ENCODE measurements at regions not wholly inside any gene's neighbourhood (a gene's known extent, or its start where the extent isn't known, plus 50 kb on each side); places are given as distances from the start of the nearest gene placed in this dataset.
A peak's percentile ranks its signal among the peaks of the same experiment; 100 is the strongest.

GRCh38 chr2:145137211-145137610 lies 617.3 kb upstream of the ZEB2 start:
- DNase-seq = no peak

DNA sequence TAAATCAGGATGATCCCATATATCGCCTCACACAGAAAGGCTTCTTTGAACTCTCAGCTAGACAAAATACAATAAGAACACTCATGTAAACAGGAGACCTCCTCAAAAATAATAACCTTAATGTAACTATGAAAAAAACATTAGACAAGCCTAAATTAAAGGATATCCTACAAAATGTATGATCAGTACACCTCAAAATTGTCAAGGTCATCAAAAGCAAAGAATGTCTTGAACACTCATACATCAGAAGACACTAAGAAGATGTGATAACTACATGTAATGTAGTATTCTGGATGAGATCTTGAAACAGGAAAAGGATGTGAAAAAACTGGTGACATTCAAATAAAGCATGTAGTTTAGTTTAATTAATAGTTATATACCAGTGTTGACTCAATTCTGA lies 616.8 kb upstream of the ZEB2 start:
- no peak for DNase-seq

DNA sequence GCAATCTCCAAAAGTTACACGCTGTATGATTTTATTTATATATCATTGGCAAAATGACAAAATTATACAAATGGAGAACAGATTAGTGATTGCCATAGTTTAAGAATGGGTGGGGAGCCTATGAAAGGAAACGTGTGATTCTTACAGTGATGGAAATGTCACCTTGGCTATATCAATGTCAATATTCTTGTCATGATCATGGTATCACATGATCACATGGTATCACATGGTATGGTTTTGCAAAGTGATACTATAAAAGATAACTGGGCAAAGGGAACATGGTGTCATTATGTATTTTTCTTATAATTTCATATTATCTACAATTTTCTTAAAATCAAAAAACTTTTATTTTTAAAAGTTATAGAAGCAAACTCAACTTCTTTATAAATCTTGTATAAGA lies 606.2 kb upstream of the ZEB2 start:
- DNase-seq = no peak

- no peak for DNase-seq
Observed at GRCh38 chr2:145124085-145124484, 604.2 kb upstream of the ZEB2 start.

DNA sequence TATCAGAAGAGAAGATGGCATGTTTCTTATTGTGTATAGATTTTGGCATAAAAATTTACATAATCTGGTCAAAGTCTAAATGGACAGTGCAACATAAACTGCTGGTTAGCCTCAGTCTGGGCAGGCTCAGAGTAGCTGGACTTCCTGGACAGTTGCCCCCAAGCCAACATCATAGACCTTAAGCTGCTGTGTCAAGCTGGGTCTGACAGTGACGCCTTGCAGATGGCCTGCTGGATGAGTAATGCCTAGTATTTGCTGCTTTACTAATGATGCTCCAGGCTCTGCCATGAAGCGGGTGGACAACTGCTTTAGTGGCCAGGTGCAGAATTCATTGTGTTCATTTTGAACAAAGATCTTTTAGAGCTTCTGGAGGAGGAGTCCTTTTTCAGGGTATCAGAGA lies 603.7 kb upstream of the ZEB2 start:
- DNase-seq = no peak

DNA sequence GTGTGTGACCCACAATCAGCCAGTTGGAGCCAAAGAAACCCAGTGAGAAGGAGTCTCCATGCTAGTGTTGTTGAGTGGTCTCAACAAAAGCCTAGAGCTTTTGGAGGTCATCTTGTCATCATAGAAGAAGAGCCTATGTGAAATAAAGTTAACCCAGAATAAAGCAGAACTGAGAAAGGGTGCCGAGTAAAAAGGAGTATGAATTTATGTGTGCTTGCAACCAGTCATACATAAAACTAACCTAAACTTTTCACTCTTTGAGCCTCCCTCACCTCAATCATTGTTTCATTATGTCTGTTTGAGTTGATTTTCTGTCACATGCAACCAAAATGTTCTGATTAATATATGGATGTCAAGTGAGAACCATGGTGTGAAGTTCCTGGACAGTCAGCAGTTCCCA lies 599.3 kb upstream of the ZEB2 start:
- DNase-seq = no peak

DNA sequence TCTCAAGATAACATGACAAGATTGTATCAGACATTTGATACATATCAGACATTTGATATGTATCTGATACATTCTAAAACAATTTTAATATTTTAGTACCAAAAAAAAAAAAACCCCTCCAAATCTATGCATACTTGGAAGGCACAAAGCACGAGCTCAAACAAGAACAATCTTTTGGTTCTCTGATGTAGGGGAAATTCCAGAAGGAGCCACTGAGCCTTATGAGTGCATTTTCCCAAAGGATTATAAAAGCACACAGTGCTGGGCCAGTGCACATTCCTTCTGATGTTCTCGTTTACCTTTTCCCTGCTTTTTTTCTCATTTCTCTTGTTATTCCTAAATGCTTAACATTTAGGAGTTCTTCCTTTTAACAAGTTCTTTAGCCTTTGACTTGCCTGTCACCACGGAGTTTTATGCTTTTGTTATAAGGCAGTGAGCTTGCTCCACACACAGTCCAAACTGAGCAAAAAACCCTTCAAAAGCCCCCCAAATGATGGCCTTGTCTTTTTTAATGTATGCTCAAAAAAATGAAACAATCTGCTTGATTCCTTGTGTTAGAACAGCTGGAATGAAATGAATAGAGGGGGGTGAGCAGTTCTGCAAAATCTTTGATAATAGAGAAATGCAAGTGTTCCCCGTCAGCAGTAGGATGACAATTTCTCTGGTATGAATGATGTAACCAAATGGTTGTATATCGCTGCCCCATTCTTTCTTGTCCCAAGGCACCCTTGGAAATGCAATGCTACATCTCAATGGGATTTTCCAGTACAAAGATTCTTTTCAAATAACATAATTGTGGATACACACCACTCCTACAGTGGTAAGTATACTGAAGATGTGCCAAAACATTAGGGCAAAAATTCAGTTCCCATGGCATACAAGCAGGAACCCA lies 597.2 kb upstream of the ZEB2 start:
- DNase-seq = no peak

DNA sequence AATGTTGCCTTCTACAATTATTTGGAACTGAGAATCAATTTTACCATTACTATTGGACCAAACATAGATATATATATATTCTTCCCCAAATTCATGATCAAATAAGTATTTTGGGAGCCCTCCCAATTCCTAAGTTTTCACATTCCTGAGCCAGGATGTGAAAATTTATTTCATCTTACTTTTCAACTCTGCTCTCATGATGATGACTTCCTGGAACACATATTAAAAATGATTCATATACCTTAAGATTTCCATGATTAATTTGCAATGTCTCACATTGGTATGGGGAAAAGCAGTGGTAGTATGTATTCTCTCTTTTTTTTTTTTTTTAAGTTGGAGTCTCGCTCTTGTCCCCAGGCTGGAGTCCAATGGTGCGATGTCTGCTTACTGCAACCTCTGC lies 596.1 kb upstream of the ZEB2 start:
- DNase-seq = no peak

DNA sequence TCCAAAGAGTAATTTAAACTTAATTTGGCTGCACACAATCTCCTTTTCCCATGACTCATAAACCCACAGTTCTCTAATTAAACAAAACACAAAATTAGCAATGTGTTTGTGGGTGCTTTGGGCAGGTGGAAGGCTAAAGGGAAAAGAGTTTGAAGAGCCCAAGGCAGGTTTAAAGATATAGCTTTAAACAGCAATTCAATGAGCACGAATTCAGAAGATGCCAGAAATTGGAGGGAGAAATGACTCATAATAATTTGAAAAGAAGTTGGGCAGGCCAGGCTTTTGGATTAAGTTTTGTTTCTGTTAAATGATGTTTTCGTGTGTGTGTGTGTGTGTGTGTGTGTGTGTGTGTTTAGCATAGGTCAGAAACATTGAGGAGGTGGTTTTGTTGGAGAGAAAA lies 594.8 kb upstream of the ZEB2 start:
- DNase-seq = no peak

- DNase-seq = no peak
Observed at GRCh38 chr2:145112467-145112866, 592.5 kb upstream of the ZEB2 start.

DNA sequence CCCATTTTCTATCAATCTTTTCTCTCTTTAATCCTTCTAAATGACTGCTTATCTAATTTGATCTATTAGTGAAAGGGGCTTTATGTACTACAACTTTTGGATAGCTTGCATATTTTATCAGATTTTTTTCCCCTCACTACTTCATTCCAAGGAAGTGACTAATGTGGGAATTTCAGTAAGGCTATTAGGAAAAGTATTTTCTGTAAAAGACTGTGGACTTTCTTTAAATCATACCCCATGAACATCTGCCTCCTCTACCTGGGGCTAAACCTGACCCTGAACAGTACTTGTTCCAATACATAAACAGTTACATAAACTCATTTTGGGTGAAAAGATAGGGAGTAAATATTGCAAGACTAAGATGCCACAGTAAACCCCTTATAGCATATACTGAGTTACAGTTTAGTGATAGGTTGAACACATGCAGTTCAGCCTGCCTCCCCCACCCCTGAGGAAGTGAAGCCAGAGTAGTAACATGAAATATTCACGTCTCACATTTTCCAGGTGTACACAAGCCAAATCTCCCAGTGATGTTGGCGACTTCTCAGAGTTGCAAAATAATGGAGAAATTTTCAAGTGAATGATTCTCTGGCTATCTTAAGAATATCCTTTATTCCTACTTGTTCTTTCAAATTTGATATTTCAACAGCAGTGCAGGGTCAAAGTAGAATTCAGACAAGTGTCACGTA lies 590.9 kb upstream of the ZEB2 start:
- no peak for DNase-seq

- no peak for DNase-seq
Observed at GRCh38 chr2:145108959-145109710, 589.2 kb upstream of the ZEB2 start.

DNA sequence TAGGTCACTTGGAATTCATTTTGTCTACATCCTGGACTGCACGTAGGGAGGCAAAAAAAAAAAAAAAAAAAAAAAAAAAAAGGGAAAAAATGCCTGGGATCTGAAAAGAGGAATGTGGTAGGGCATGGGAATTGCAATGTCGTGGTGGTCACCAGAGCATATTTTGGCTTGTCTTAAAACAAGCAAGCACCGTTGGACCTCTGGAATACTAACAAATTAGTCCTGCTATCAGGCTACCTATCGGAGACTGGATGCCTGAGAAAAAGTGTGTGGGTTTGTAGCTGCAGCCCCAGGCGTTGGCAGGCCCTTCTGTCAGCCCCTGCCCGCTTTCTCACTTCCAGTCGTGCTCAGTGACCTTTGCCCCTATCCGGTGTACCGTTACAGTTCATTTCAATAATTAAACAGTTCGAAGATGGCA lies 588.5 kb upstream of the ZEB2 start:
- no peak for DNase-seq

DNA sequence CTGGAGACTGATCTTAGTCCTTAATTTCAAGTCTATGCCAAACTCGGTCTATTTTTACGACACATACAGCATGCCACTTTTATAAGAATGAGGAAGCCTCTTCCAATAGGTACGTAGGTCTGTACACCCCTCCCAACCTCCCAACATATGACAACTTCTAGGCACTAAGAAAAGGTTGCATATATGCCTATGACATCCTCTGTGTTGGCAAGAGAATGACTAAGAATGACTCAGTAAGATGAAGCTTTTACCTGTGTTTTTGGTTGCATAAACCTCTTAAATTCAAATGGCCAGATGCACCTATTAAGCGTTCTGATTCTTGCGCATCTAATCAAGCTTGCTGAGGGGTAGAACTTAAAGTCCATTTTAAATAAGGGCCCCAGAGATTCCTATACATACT lies 586.4 kb upstream of the ZEB2 start:
- no peak for DNase-seq

GRCh38 chr2:145102706-145103105 lies 582.8 kb upstream of the ZEB2 start:
- peak in 1 of 2 donors; percentile 8 for DNase-seq

DNA sequence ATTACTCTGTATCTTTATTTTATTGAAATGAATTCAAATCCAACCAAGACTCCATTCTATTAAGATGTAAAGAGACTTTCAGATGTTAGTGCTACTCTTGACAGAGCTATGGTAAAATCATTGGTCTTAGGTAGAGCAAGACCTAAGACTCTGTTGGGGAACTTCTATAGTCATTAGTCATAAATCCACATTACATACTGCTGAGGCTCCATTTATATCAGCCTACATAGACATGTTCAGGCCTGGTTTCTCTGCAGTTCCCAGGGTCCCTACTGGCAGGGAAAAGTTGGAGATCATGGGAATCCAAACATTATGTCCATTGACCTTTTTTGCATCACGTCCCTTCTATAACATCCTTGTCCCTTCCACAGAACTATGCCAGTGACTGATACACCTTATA lies 580.4 kb upstream of the ZEB2 start:
- DNase-seq = no peak

- DNase-seq = no peak
Observed at GRCh38 chr2:145096582-145096981, 576.7 kb upstream of the ZEB2 start.

- peak; percentile 59 to 61 for DNase-seq
Observed at GRCh38 chr2:145095641-145096435, 575.9 kb upstream of the ZEB2 start.

GRCh38 chr2:145094370-145094769 lies 574.5 kb upstream of the ZEB2 start:
- DNase-seq = no peak

DNA sequence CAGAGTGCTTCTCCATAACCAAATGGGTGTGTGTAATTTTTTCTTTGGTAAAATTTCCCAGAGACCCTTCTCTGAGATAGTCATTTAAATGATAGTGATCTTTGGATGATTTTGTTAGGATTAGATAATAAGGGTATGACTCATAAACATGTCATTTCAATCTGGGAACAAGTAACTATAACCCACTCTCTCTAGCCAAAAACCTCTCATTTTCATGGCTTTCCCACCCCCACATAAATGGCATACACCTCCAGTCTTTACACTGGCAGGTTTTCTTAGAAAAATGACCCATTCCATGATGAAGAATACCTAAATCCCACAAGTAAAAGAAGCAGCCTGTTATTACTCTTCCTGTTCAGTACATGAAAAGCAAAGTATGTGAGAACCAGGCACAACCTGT lies 572.0 kb upstream of the ZEB2 start:
- no peak for DNase-seq

- peak; percentile 38 to 45 for DNase-seq
Observed at GRCh38 chr2:145090841-145091761, 571.2 kb upstream of the ZEB2 start.

- no peak for DNase-seq
Observed at GRCh38 chr2:145088756-145089155, 568.8 kb upstream of the ZEB2 start.
